ENCODE measurements at regions not wholly inside any gene's neighbourhood (a gene's known extent, or its start where the extent isn't known, plus 50 kb on each side); places are given as distances from the start of the nearest gene placed in this dataset.

- TF ChIP-seq OSR1 (CRISPR knock-in tag; IDR thresholded peaks at IDR 0.05): no peak
- TF ChIP-seq ARNTL (CRISPR knock-in tag; IDR thresholded peaks at IDR 0.05; ENCODE audit: borderline replicate concordance, low read depth): no peak
- no peak for TF ChIP-seq ZNF8 (CRISPR knock-in tag; IDR thresholded peaks at IDR 0.05)
- no peak for TF ChIP-seq TOX (CRISPR knock-in tag; IDR thresholded peaks at IDR 0.05; ENCODE audit: borderline replicate concordance)
- no peak for TF ChIP-seq ZFP30 (CRISPR knock-in tag; IDR thresholded peaks at IDR 0.05)
- TF ChIP-seq TSHZ2 (CRISPR knock-in tag; IDR thresholded peaks at IDR 0.05): no peak
- no peak for TF ChIP-seq ESRRG (CRISPR knock-in tag; IDR thresholded peaks at IDR 0.05)
- TF ChIP-seq CSDC2 (CRISPR knock-in tag; IDR thresholded peaks at IDR 0.05): no peak
- TF ChIP-seq POU6F1 (CRISPR knock-in tag; IDR thresholded peaks at IDR 0.05; ENCODE audit: borderline replicate concordance, low read depth): no peak
- no peak for TF ChIP-seq ZC3H10 (CRISPR knock-in tag; IDR thresholded peaks at IDR 0.05)
- no peak for TF ChIP-seq ZFP3 (CRISPR knock-in tag; IDR thresholded peaks at IDR 0.05)
Observed at GRCh38 chr1:113242481-113242880, 147.8 kb upstream of the MAGI3 start.

Data from SK-N-SH treated with all-trans-retinoic acid at 6 μM for 48 hours (cell line).